Right lobe of liver (tissue), 6 donors: ENCODE measurements at regions not wholly inside any gene's neighbourhood (a gene's known extent, or its start where the extent isn't known, plus 50 kb on each side); places are given as distances from the start of the nearest gene placed in this dataset.
"Not testable (repeated sequence)": the region's sequence is repeated elsewhere in the genome, so short reads cannot be mapped to it uniquely, and the experiment has no call there.

Source experiments
- ATAC-seq, 4 donors: fragments of 200-7000 bp; cut with Tn5 transposase; one replicate each; pipeline ENCODE4 v1.9.1; 2020; ENCODE audit warnings: mild to moderate bottlenecking in 4 of 4, moderate library complexity in 4 of 4
- DNase-seq, 3 donors: peaks; one replicate each; pipeline ENCODE4 v3.0.0-alpha.2; 2020
- H3K27ac ChIP-seq, 3 donors: fragments of 200-600 bp; one replicate each; pipeline ENCODE4 v1.8.0; 2022
- H3K27me3 ChIP-seq, 2 donors: fragments of 200-600 bp; one replicate each; pipeline ENCODE4 v1.8.0; 2022
- H3K36me3 ChIP-seq, 4 donors: fragments of 200-600 bp; sonication (generic) in 1 of 4; one replicate each; pipeline versions ENCODE4 v1.5.1 to v1.8.0; 2017 to 2022; ENCODE audit warnings: control low read depth in 1 of 4
- H3K4me1 ChIP-seq, 4 donors: fragments of 200-600 bp; sonication (generic) in 1 of 4; one replicate each; pipeline versions ENCODE4 v1.5.1 to v1.8.0; 2017 to 2022; ENCODE audit warnings: control low read depth in 1 of 4
- H3K4me3 ChIP-seq, 3 donors: fragments of 200-600 bp; one replicate each; pipeline ENCODE4 v1.8.0; 2022
- H3K9me3 ChIP-seq, 4 donors: fragments of 200-600 bp; sonication (generic) in 1 of 4; one replicate each; pipeline versions ENCODE4 v1.5.1 to v1.8.0; 2017 to 2022; ENCODE audit warnings: control low read depth in 1 of 4
- CTCF ChIP-seq, 4 donors: fragments of 200-600 bp in 3 of 4; fragments of 450-650 bp in 1 of 4; IDR thresholded peaks; one replicate each; pipeline versions ENCODE4 v1.5.1 to v1.8.0; 2016 to 2022; ENCODE audit warnings: antibody characterized with exemption in 4 of 4, mild to moderate bottlenecking in 2 of 4
- POLR2A ChIP-seq: fragments of 450-650 bp; IDR thresholded peaks from one replicate; pipeline ENCODE4 v1.6.1; 2017; ENCODE audit warnings: antibody characterized with exemption, mild to moderate bottlenecking
- WGBS: methylation state at CpG from one replicate; pipeline ENCODE4 v1.1.6; 2018; ENCODE audit warnings: low coverage, low lambda C conversion rate; ENCODE audit not compliant: insufficient coverage; ENCODE audit errors: missing lambda C conversion rate; 5-methylcytosine and 5-hydroxymethylcytosine counted together
- intact Hi-C, 2 donors: fragments of 100-400 bp; cut with DNase I; formaldehyde crosslinking; loops; one replicate each; pipeline versions ENCODE4 v1.11.2 to v1.14.1; 2022
- donor health status: DM: no; HTN: yes; CAD: no.
- donor health status: DM: no; HTN: no; CAD: no.
- donor health status: DM: no; HTN: no; CAD: no.
- donor health status: DM: no; HTN: yes; CAD: no.
- donor health status: DM: no; HTN: yes; CAD: no.

- intact Hi-C loops = no loop called here
- Histone ChIP-seq H3K4me1 (no peaks in the 10 kb centered on the region), H3K27me3 (no peaks in the 10 kb centered on the region), H3K36me3 (no peaks in the 10 kb centered on the region), H3K27ac (no peak overlapping the region), H3K9me3 (no peaks in the 10 kb centered on the region), H3K4me3 (no peak overlapping the region)
- no peak for TF ChIP-seq CTCF (IDR thresholded peaks at IDR 0.05)
- TF ChIP-seq POLR2A = no peak
- ATAC-seq (no peak), DNase-seq (no peak)
- WGBS = no CpG with 5 or more reads among the region's 13 CpGs
Observed at GRCh38 chrY:7325531-7325930, 414.0 kb upstream of the AMELY start.

GRCh38 chrY:7320751-7321150, 409.2 kb upstream of the AMELY start:
- TF ChIP-seq CTCF (IDR thresholded peaks at IDR 0.05) = no peak
- no peak for TF ChIP-seq POLR2A
- no peaks in the 10 kb centered on the region for H3K4me1 ChIP-seq
- intact Hi-C loops = no loop called here
- H3K36me3 ChIP-seq = no peaks in the 10 kb centered on the region
- H3K4me3 ChIP-seq = no peak overlapping the region
- DNase-seq (no peak), ATAC-seq (no peak)
- H3K9me3 ChIP-seq = no peaks in the 10 kb centered on the region
- H3K27ac ChIP-seq = no peak overlapping the region
- WGBS = no CpG with 5 or more reads among the region's 5 CpGs
- no peaks in the 10 kb centered on the region for H3K27me3 ChIP-seq

GRCh38 chrY:7320171-7320570, 408.6 kb upstream of the AMELY start:
- H3K9me3 ChIP-seq, DNase-seq, H3K27me3 ChIP-seq, H3K36me3 ChIP-seq, ATAC-seq, H3K4me1 ChIP-seq, H3K4me3 ChIP-seq, H3K27ac ChIP-seq, intact Hi-C loops: not testable (repeated sequence)
- WGBS = no CpG with 5 or more reads among the region's 4 CpGs

GRCh38 chrY:7318122-7318521, 406.6 kb upstream of the AMELY start:
- Histone ChIP-seq H3K4me1 (no peaks in the 10 kb centered on the region), H3K27me3 (no peaks in the 10 kb centered on the region), H3K27ac (no peak overlapping the region), H3K36me3 (no peaks in the 10 kb centered on the region), H3K9me3 (no peaks in the 10 kb centered on the region), H3K4me3 (no peak overlapping the region)
- no CpG with 5 or more reads among the region's 5 CpGs for WGBS
- intact Hi-C loops = no loop called here
- no peak for ATAC-seq
- TF ChIP-seq POLR2A (no peak), CTCF (IDR thresholded peaks at IDR 0.05) (no peak)
- DNase-seq = no peak

- ATAC-seq (no peak), DNase-seq (no peak)
- H3K4me1 ChIP-seq = no peaks in the 10 kb centered on the region
- no peak overlapping the region for H3K4me3 ChIP-seq
- H3K27ac ChIP-seq = no peak overlapping the region
- H3K27me3 ChIP-seq = no peaks in the 10 kb centered on the region
- no peaks in the 10 kb centered on the region for H3K36me3 ChIP-seq
- intact Hi-C loops = no loop called here
- TF ChIP-seq CTCF (IDR thresholded peaks at IDR 0.05) (no peak), POLR2A (no peak)
- WGBS = no CpG with 5 or more reads among the region's 3 CpGs
- H3K9me3 ChIP-seq = no peaks in the 10 kb centered on the region
Observed at GRCh38 chrY:7317571-7317970, 406.0 kb upstream of the AMELY start.
